HG03045 (cell line): ENCODE measurements at regions not wholly inside any gene's neighbourhood (a gene's known extent, or its start where the extent isn't known, plus 50 kb on each side); places are given as distances from the start of the nearest gene placed in this dataset.

Experiments
- ATAC-seq: cut with Tn5 transposase; IDR thresholded peaks from one replicate; pipeline ENCODE4 v1.9.1; 2021; ENCODE audit warnings: mild to moderate bottlenecking, moderate library complexity; ENCODE audit not compliant: unreplicated experiment

GRCh38 chr7:17227766-17228490 is 70.5 kb upstream of the AHR start:
- no peak for ATAC-seq

GRCh38 chr7:17229228-17229627 is 69.2 kb upstream of the AHR start:
- ATAC-seq, result no peak

- no peak for ATAC-seq
These were observed 68.2 kb upstream of the AHR start for GRCh38 chr7:17230099-17230807.

GRCh38 chr7:17233603-17234002 is 64.8 kb upstream of the AHR start:
- ATAC-seq, result no peak

- ATAC-seq, result peak; percentile 48
These were observed 64.4 kb upstream of the AHR start for GRCh38 chr7:17234030-17234397.

GRCh38 chr7:17234398-17235031 is 63.9 kb upstream of the AHR start:
- peak; percentile 97 for ATAC-seq

- no peak for ATAC-seq
These were observed 62.3 kb upstream of the AHR start for GRCh38 chr7:17236171-17236570.

GRCh38 chr7:17236603-17237002 is 61.8 kb upstream of the AHR start:
- ATAC-seq, result no peak

GRCh38 chr7:17239046-17239445 is 59.4 kb upstream of the AHR start:
- ATAC-seq, result no peak

- ATAC-seq, result no peak
These were observed 58.5 kb upstream of the AHR start for GRCh38 chr7:17239683-17240521.

GRCh38 chr7:17242504-17242903 is 55.9 kb upstream of the AHR start:
- ATAC-seq, result no peak

GRCh38 chr7:17244786-17245185 is 53.7 kb upstream of the AHR start:
- ATAC-seq, result no peak

- no peak for ATAC-seq
These were observed 51.1 kb upstream of the AHR start for GRCh38 chr7:17247357-17247756.

GRCh38 chr7:17248527-17248926 is 49.9 kb upstream of the AHR start:
- no peak for ATAC-seq
